Transverse colon (tissue), 4 donors: ENCODE measurements at regions not wholly inside any gene's neighbourhood (a gene's known extent, or its start where the extent isn't known, plus 50 kb on each side); places are given as distances from the start of the nearest gene placed in this dataset.
"Not testable (repeated sequence)": the region's sequence is repeated elsewhere in the genome, so short reads cannot be mapped to it uniquely, and the experiment has no call there.

Experiments used
- DNase-seq: peaks from one replicate; pipeline ENCODE4 v3.0.0-alpha.2; 2019
- H3K27ac ChIP-seq, 4 donors: fragments of 200-600 bp; sonication (generic); 2 replicates each; pipeline ENCODE4 v1.5.1; 2016 to 2018; ENCODE audit warnings: inconsistent platforms in 4 of 4
- H3K27me3 ChIP-seq: fragments of 200-600 bp; sonication (generic); 2 replicates; pipeline ENCODE4 v1.5.1; 2017; ENCODE audit warnings: inconsistent platforms
- H3K36me3 ChIP-seq, 4 donors: fragments of 200-600 bp; sonication (generic); 2 replicates each; pipeline ENCODE4 v1.5.1; 2017 to 2019; ENCODE audit warnings: inconsistent platforms in 4 of 4
- H3K4me1 ChIP-seq, 4 donors: fragments of 200-600 bp; sonication (generic); 2 replicates each; pipeline ENCODE4 v1.5.1; 2017 to 2020; ENCODE audit warnings: inconsistent platforms in 4 of 4
- H3K4me3 ChIP-seq, 4 donors: fragments of 200-600 bp; sonication (generic); 1 replicate in 1 of 4; 2 replicates in 3 of 4; pipeline versions ENCODE4 v1.5.1 to v1.6.1; 2017 to 2019; ENCODE audit warnings: inconsistent platforms in 4 of 4
- H3K9me3 ChIP-seq, 2 donors: fragments of 200-600 bp; sonication (generic); 2 replicates each; pipeline ENCODE4 v1.5.1; 2017 to 2019; ENCODE audit warnings: inconsistent platforms in 2 of 2
- CTCF ChIP-seq, 5 experiments: fragments of 200-600 bp in 3 of 5; fragments of 450-650 bp in 2 of 5; sonication (generic) in 3 of 5; IDR thresholded peaks; 1 replicate in 2 of 5; 2 replicates in 3 of 5; pipeline ENCODE4 v1.5.1; 2016 to 2017; ENCODE audit warnings: antibody characterized with exemption in 5 of 5, inconsistent platforms in 3 of 5, mild to moderate bottlenecking in 2 of 5, moderate library complexity in 1 of 5
- EP300 ChIP-seq: sonication (generic); formaldehyde crosslinking; IDR thresholded peaks from one replicate; pipeline ENCODE4 v1.6.1; 2017; ENCODE audit warnings: antibody characterized with exemption, low read depth
- POLR2A ChIP-seq: fragments of 450-650 bp; IDR thresholded peaks from one replicate; pipeline ENCODE4 v1.6.1; 2016; ENCODE audit warnings: antibody characterized with exemption, mild to moderate bottlenecking, moderate library complexity
- POLR2AphosphoS5 ChIP-seq, 3 donors: sonication (generic); formaldehyde crosslinking; IDR thresholded peaks; one replicate each; pipeline ENCODE4 v1.6.1; 2016; ENCODE audit warnings: antibody characterized with exemption in 3 of 3
- WGBS, 2 donors: methylation state at CpG; one replicate each; pipeline ENCODE4 v1.1.5; 2018; ENCODE audit warnings: low coverage in 1 of 2; 5-methylcytosine and 5-hydroxymethylcytosine counted together
- in situ Hi-C, 4 donors: fragments of 200-750 bp; cut with MboI; loops; one replicate each; pipeline versions ENCODE4 v1.15.0 to v1.15.1; 2017; ENCODE audit warnings: low sequenced_read_pairs in 3 of 4, low pct_ligation_motif_present in 1 of 4, low pct_unique_long_range_greater_than_20kb in 1 of 4
- intact Hi-C: fragments of 100-400 bp; cut with DNase I; formaldehyde crosslinking; loops from one replicate; pipeline ENCODE4 v1.15.1; 2023; ENCODE audit warnings: low total_unique reads

GRCh38 chr22:11035031-11035873 lies 4492.7 kb upstream of the OR11H1 start:
- H3K4me1 ChIP-seq, H3K4me3 ChIP-seq, in situ Hi-C loops, intact Hi-C loops, H3K27ac ChIP-seq, H3K27me3 ChIP-seq, H3K36me3 ChIP-seq, DNase-seq: not testable (repeated sequence)
- peaks cover 69 to 77% of the 10 kb centered on the region in 2 donors for H3K9me3 ChIP-seq
- WGBS, 2 donors: 67 to 69% methylated on average over 13 of the region's 13 CpGs

- peaks cover 74 to 81% of the 10 kb centered on the region in 2 donors for H3K9me3 ChIP-seq
Observed at GRCh38 chr22:11037314-11037713, 4490.7 kb upstream of the OR11H1 start.

GRCh38 chr22:11037814-11038213 lies 4490.2 kb upstream of the OR11H1 start:
- intact Hi-C loops, H3K4me3 ChIP-seq, H3K4me1 ChIP-seq, H3K27me3 ChIP-seq, H3K27ac ChIP-seq, DNase-seq, in situ Hi-C loops, H3K36me3 ChIP-seq: not testable (repeated sequence)
- H3K9me3 ChIP-seq: peaks cover 73 to 77% of the 10 kb centered on the region in 2 donors
- WGBS, 2 donors: 66 to 76% methylated on average over 2 of the region's 2 CpGs

More at GRCh38 chr22:11037314-11037713, 4490.7 kb upstream of the OR11H1 start:
- H3K4me1 ChIP-seq, DNase-seq, H3K27ac ChIP-seq, H3K27me3 ChIP-seq, H3K4me3 ChIP-seq, H3K36me3 ChIP-seq, in situ Hi-C loops, intact Hi-C loops: not testable (repeated sequence)
- WGBS, 2 donors: 42 to 58% methylated on average over 1 of the region's 1 CpG

GRCh38 chr22:11038786-11039185 lies 4489.2 kb upstream of the OR11H1 start:
- peaks cover 69% of the 10 kb centered on the region in 2 donors for H3K9me3 ChIP-seq
- not testable (repeated sequence) for H3K27me3 ChIP-seq
- WGBS, 2 donors: 67 to 75% methylated on average over 7 of the region's 7 CpGs

GRCh38 chr22:11041416-11041815 lies 4486.6 kb upstream of the OR11H1 start:
- in situ Hi-C loops, DNase-seq, H3K4me3 ChIP-seq, H3K27ac ChIP-seq, H3K27me3 ChIP-seq, H3K36me3 ChIP-seq, intact Hi-C loops, H3K4me1 ChIP-seq: not testable (repeated sequence)
- H3K9me3 ChIP-seq: peaks cover 53 to 54% of the 10 kb centered on the region in 2 donors
- WGBS, 2 donors: 64 to 71% methylated on average over 9 of the region's 9 CpGs

More at GRCh38 chr22:11038786-11039185, 4489.2 kb upstream of the OR11H1 start:
- intact Hi-C loops, H3K4me1 ChIP-seq, H3K27ac ChIP-seq, H3K4me3 ChIP-seq, DNase-seq, in situ Hi-C loops, H3K36me3 ChIP-seq: not testable (repeated sequence)

GRCh38 chr22:11042116-11042515 lies 4485.9 kb upstream of the OR11H1 start:
- in situ Hi-C loops: no loop called here
- no peaks in the 10 kb centered on the region for H3K4me1 ChIP-seq
- WGBS, 2 donors: 46 to 51% methylated on average over 6 of the region's 6 CpGs

GRCh38 chr22:11043289-11043688 lies 4484.7 kb upstream of the OR11H1 start:
- peaks cover 40 to 41% of the 10 kb centered on the region in 2 donors for H3K9me3 ChIP-seq
- H3K27ac ChIP-seq, H3K27me3 ChIP-seq, DNase-seq, H3K4me1 ChIP-seq, H3K36me3 ChIP-seq, in situ Hi-C loops, H3K4me3 ChIP-seq, intact Hi-C loops: not testable (repeated sequence)

More at GRCh38 chr22:11042116-11042515, 4485.9 kb upstream of the OR11H1 start:
- Histone ChIP-seq H3K27me3 (no peaks in the 10 kb centered on the region), H3K36me3 (no peaks in the 10 kb centered on the region), H3K27ac (no peak overlapping the region), H3K4me3 (no peak overlapping the region), H3K9me3 (peaks cover 46 to 51% of the 10 kb centered on the region in 2 donors)
- intact Hi-C loops: no loop called here
- TF ChIP-seq EP300 (no peak), POLR2A (no peak), CTCF (IDR thresholded peaks at IDR 0.05) (no peak), POLR2AphosphoS5 (IDR thresholded peaks at IDR 0.05) (no peak)
- DNase-seq: no peak

GRCh38 chr22:11048884-11049283 lies 4479.1 kb upstream of the OR11H1 start:
- H3K27me3 ChIP-seq, intact Hi-C loops, in situ Hi-C loops, H3K36me3 ChIP-seq, DNase-seq, H3K4me3 ChIP-seq, H3K4me1 ChIP-seq, H3K27ac ChIP-seq: not testable (repeated sequence)
- WGBS, 2 donors: 91 to 95% methylated on average over 1 of the region's 1 CpG
- H3K9me3 ChIP-seq: peaks cover 18 to 22% of the 10 kb centered on the region in 2 donors

- in situ Hi-C loops, DNase-seq, H3K27ac ChIP-seq, H3K4me3 ChIP-seq, H3K4me1 ChIP-seq, H3K27me3 ChIP-seq, H3K36me3 ChIP-seq, intact Hi-C loops: not testable (repeated sequence)
- peaks cover 21 to 28% of the 10 kb centered on the region in 2 donors for H3K9me3 ChIP-seq
- WGBS, 2 donors: 87% methylated on average over 8 of the region's 11 CpGs; no CpG with 5 or more reads in 1 of the 2 donors
Observed at GRCh38 chr22:11050226-11050625, 4477.8 kb upstream of the OR11H1 start.
